ENCODE measurements at regions not wholly inside any gene's neighbourhood (a gene's known extent, or its start where the extent isn't known, plus 50 kb on each side); places are given as distances from the start of the nearest gene placed in this dataset.

- no peak overlapping the region for H3K27ac ChIP-seq
- TF ChIP-seq EZH2 (IDR thresholded peaks at IDR 0.05) (no peak), POLR2AphosphoS5 (IDR thresholded peaks at IDR 0.05; ENCODE audit: borderline replicate concordance, low read depth, low read length) (no peak), FOXP2 (optimal IDR thresholded peaks at IDR 0.05; ENCODE audit: control extremely low read depth, extremely low read length, insufficient read depth) (no peak)
- H3K9ac ChIP-seq (ENCODE audit: insufficient read length), result no peak overlapping the region
- H3K9me3 ChIP-seq (ENCODE audit: low read depth, low read length), result no peaks in the 10 kb centered on the region
- no peak overlapping the region for H3K4me3 ChIP-seq
- H3K36me3 ChIP-seq (ENCODE audit: insufficient read depth, low read length), result no peaks in the 10 kb centered on the region
- no peak for DNase-seq (ENCODE audit: low read depth, low spot score)
Measured at GRCh38 chr2:237194906-237195305, 109.2 kb downstream of the COPS8 start.

GRCh38 chr2:237195396-237196120 lies 109.9 kb downstream of the COPS8 start:
- H3K27ac ChIP-seq, result no peak overlapping the region
- H3K9me3 ChIP-seq (ENCODE audit: low read depth, low read length), result no peaks in the 10 kb centered on the region
- no peaks in the 10 kb centered on the region for H3K36me3 ChIP-seq (ENCODE audit: insufficient read depth, low read length)
- DNase-seq (ENCODE audit: low read depth, low spot score), result no peak
- no peak overlapping the region for H3K9ac ChIP-seq (ENCODE audit: insufficient read length)
- no peak overlapping the region for H3K4me3 ChIP-seq
- TF ChIP-seq EZH2 (IDR thresholded peaks at IDR 0.05) (no peak), FOXP2 (optimal IDR thresholded peaks at IDR 0.05; ENCODE audit: control extremely low read depth, extremely low read length, insufficient read depth) (no peak), POLR2AphosphoS5 (IDR thresholded peaks at IDR 0.05; ENCODE audit: borderline replicate concordance, low read depth, low read length) (no peak)

DNA sequence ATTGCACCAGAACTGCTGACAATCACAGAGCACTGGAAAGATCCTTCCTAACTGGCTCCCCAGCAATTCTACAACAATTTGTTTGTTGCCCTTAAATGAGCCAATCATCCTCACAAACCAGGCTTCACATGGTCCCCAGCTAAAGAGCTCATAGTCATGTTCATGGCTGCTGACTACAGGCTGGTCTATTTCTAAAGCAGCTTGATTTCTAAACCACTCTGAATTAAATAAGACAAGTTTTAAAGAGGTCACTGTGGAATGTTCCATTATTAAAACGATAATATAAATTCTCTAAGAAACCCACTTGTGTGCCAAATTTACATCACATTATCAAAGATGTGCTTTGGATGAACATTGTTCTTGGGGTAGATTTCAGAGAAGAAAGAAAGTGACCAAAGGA lies 110.7 kb downstream of the COPS8 start:
- H3K27ac ChIP-seq, result no peak overlapping the region
- DNase-seq (ENCODE audit: low read depth, low spot score), result no peak
- no peaks in the 10 kb centered on the region for H3K36me3 ChIP-seq (ENCODE audit: insufficient read depth, low read length)
- TF ChIP-seq FOXP2 (optimal IDR thresholded peaks at IDR 0.05; ENCODE audit: control extremely low read depth, extremely low read length, insufficient read depth) (no peak), POLR2AphosphoS5 (IDR thresholded peaks at IDR 0.05; ENCODE audit: borderline replicate concordance, low read depth, low read length) (no peak), EZH2 (IDR thresholded peaks at IDR 0.05) (no peak)
- no peak overlapping the region for H3K9ac ChIP-seq (ENCODE audit: insufficient read length)
- no peaks in the 10 kb centered on the region for H3K9me3 ChIP-seq (ENCODE audit: low read depth, low read length)
- H3K4me3 ChIP-seq, result no peak overlapping the region

GRCh38 chr2:237196866-237197618 lies 111.4 kb downstream of the COPS8 start:
- Histone ChIP-seq H3K4me3 (no peak overlapping the region), H3K36me3 (ENCODE audit: insufficient read depth, low read length) (no peaks in the 10 kb centered on the region), H3K9ac (ENCODE audit: insufficient read length) (no peak overlapping the region), H3K9me3 (ENCODE audit: low read depth, low read length) (no peaks in the 10 kb centered on the region), H3K27ac (no peak overlapping the region; the same call in 1 of the 2 replicates)
- DNase-seq (ENCODE audit: low read depth, low spot score), result no peak
- TF ChIP-seq POLR2AphosphoS5 (IDR thresholded peaks at IDR 0.05; ENCODE audit: borderline replicate concordance, low read depth, low read length), result no peak
- TF ChIP-seq EZH2 (IDR thresholded peaks at IDR 0.05), result no peak
- TF ChIP-seq FOXP2 (optimal IDR thresholded peaks at IDR 0.05; ENCODE audit: control extremely low read depth, extremely low read length, insufficient read depth), result no peak

- peak overlapping the region; percentile 79 for H3K27ac ChIP-seq
- DNase-seq (ENCODE audit: low read depth, low spot score), result no peak
- no peak for TF ChIP-seq EZH2 (IDR thresholded peaks at IDR 0.05)
- no peak for TF ChIP-seq FOXP2 (optimal IDR thresholded peaks at IDR 0.05; ENCODE audit: control extremely low read depth, extremely low read length, insufficient read depth)
- TF ChIP-seq POLR2AphosphoS5 (IDR thresholded peaks at IDR 0.05; ENCODE audit: borderline replicate concordance, low read depth, low read length), result no peak
- no peaks in the 10 kb centered on the region for H3K9me3 ChIP-seq (ENCODE audit: low read depth, low read length)
- no peaks in the 10 kb centered on the region for H3K36me3 ChIP-seq (ENCODE audit: insufficient read depth, low read length)
- H3K4me3 ChIP-seq, result 0 out of 2 replicates have a peak overlapping the region, but pooled peaks have one; percentile 26
- H3K9ac ChIP-seq (ENCODE audit: insufficient read length), result no peak overlapping the region
Measured at GRCh38 chr2:237198164-237198855, 112.6 kb downstream of the COPS8 start.

- DNase-seq (ENCODE audit: low read depth, low spot score), result no peak
- H3K9ac ChIP-seq (ENCODE audit: insufficient read length), result no peak overlapping the region
- H3K4me3 ChIP-seq, result no peak overlapping the region
- TF ChIP-seq POLR2AphosphoS5 (IDR thresholded peaks at IDR 0.05; ENCODE audit: borderline replicate concordance, low read depth, low read length), result no peak
- no peak for TF ChIP-seq EZH2 (IDR thresholded peaks at IDR 0.05)
- TF ChIP-seq FOXP2 (optimal IDR thresholded peaks at IDR 0.05; ENCODE audit: control extremely low read depth, extremely low read length, insufficient read depth), result no peak
- no peaks in the 10 kb centered on the region for H3K36me3 ChIP-seq (ENCODE audit: insufficient read depth, low read length)
- peak overlapping the region; percentile 79 for H3K27ac ChIP-seq
- no peaks in the 10 kb centered on the region for H3K9me3 ChIP-seq (ENCODE audit: low read depth, low read length)
Measured at GRCh38 chr2:237199082-237199481, 113.4 kb downstream of the COPS8 start.

- Histone ChIP-seq H3K27ac (peak overlapping the region; percentile 79; the same call in 1 of the 2 replicates), H3K9me3 (ENCODE audit: low read depth, low read length) (no peaks in the 10 kb centered on the region), H3K9ac (ENCODE audit: insufficient read length) (no peak overlapping the region), H3K36me3 (ENCODE audit: insufficient read depth, low read length) (no peaks in the 10 kb centered on the region), H3K4me3 (no peak overlapping the region)
- DNase-seq (ENCODE audit: low read depth, low spot score), result no peak
- TF ChIP-seq EZH2 (IDR thresholded peaks at IDR 0.05), result no peak
- no peak for TF ChIP-seq POLR2AphosphoS5 (IDR thresholded peaks at IDR 0.05; ENCODE audit: borderline replicate concordance, low read depth, low read length)
- TF ChIP-seq FOXP2 (optimal IDR thresholded peaks at IDR 0.05; ENCODE audit: control extremely low read depth, extremely low read length, insufficient read depth), result no peak
Measured at GRCh38 chr2:237199577-237199976, 113.9 kb downstream of the COPS8 start.

GRCh38 chr2:237200462-237200861 lies 114.8 kb downstream of the COPS8 start:
- no peak for DNase-seq (ENCODE audit: low read depth, low spot score)
- Histone ChIP-seq H3K36me3 (ENCODE audit: insufficient read depth, low read length) (no peaks in the 10 kb centered on the region), H3K4me3 (no peak overlapping the region), H3K27ac (no peak overlapping the region), H3K9me3 (ENCODE audit: low read depth, low read length) (no peaks in the 10 kb centered on the region), H3K9ac (ENCODE audit: insufficient read length) (no peak overlapping the region)
- no peak for TF ChIP-seq FOXP2 (optimal IDR thresholded peaks at IDR 0.05; ENCODE audit: control extremely low read depth, extremely low read length, insufficient read depth)
- TF ChIP-seq EZH2 (IDR thresholded peaks at IDR 0.05), result no peak
- no peak for TF ChIP-seq POLR2AphosphoS5 (IDR thresholded peaks at IDR 0.05; ENCODE audit: borderline replicate concordance, low read depth, low read length)

All from SK-N-MC (cell line).